KMS-11 (cell line): ENCODE measurements at regions not wholly inside any gene's neighbourhood (a gene's known extent, or its start where the extent isn't known, plus 50 kb on each side); places are given as distances from the start of the nearest gene placed in this dataset.

ENCODE experiments used
- H2AFZ ChIP-seq: fragments of 200-600 bp; sonication (generic); 2 replicates; pipeline ENCODE4 v1.6.1; 2016; ENCODE audit warnings: antibody characterized with exemption, mixed run types, low read depth
- H3K27ac ChIP-seq: fragments of 200-600 bp; sonication (generic); 2 replicates; pipeline ENCODE4 v1.6.1; 2016; ENCODE audit warnings: mild to moderate bottlenecking, mixed run types
- H3K27me3 ChIP-seq: fragments of 200-600 bp; sonication (generic); 2 replicates; pipeline ENCODE4 v1.6.1; 2017; ENCODE audit warnings: mild to moderate bottlenecking, low read depth, mixed run types, moderate library complexity; ENCODE audit not compliant: insufficient read depth
- H3K36me3 ChIP-seq: fragments of 200-600 bp; sonication (generic); 2 replicates; pipeline ENCODE4 v1.6.1; 2017; ENCODE audit warnings: mild to moderate bottlenecking, mixed run types; ENCODE audit not compliant: insufficient read depth
- H3K4me1 ChIP-seq: fragments of 200-600 bp; sonication (generic); 2 replicates; pipeline ENCODE4 v1.6.1; 2016; ENCODE audit warnings: mild to moderate bottlenecking, low read depth, mixed run types; ENCODE audit not compliant: poor library complexity, severe bottlenecking
- H3K4me2 ChIP-seq: fragments of 200-600 bp; sonication (generic); 2 replicates; pipeline ENCODE4 v1.7.0; 2016; ENCODE audit warnings: mild to moderate bottlenecking, mixed run types
- H3K4me3 ChIP-seq: fragments of 200-600 bp; sonication (generic); IDR thresholded peaks from 2 replicates; pipeline ENCODE4 v1.6.1; 2017; ENCODE audit warnings: low read depth, low read length, mixed read lengths; ENCODE audit not compliant: insufficient read depth
- H3K79me2 ChIP-seq: fragments of 200-600 bp; sonication (generic); 2 replicates; pipeline ENCODE4 v1.6.1; 2016; ENCODE audit warnings: low read depth, mixed run types; ENCODE audit not compliant: insufficient read depth
- H3K9ac ChIP-seq: fragments of 200-600 bp; sonication (generic); 2 replicates; pipeline ENCODE4 v1.6.1; 2016; ENCODE audit warnings: mild to moderate bottlenecking, mixed run types
- H4K20me1 ChIP-seq: fragments of 200-600 bp; sonication (generic); 2 replicates; pipeline ENCODE4 v1.6.1; 2016; ENCODE audit warnings: mild to moderate bottlenecking, mixed run types; ENCODE audit not compliant: insufficient read depth
- CTCF ChIP-seq: fragments of 200-600 bp; sonication (generic); conservative IDR thresholded peaks from 2 replicates; pipeline ENCODE4 v1.6.1; 2017; ENCODE audit warnings: low read depth, mild to moderate bottlenecking, antibody characterized with exemption, low read length, moderate library complexity, mixed read lengths

- no peaks in the 10 kb centered on the region for H3K4me1 ChIP-seq
- H3K4me2 ChIP-seq: no peak overlapping the region
- no peaks in the 10 kb centered on the region for H3K27me3 ChIP-seq
- H3K9ac ChIP-seq: no peak overlapping the region
- no peak overlapping the region for H2AFZ ChIP-seq
- no peak overlapping the region for H3K27ac ChIP-seq
- TF ChIP-seq CTCF: no peak
- no peaks in the 10 kb centered on the region for H4K20me1 ChIP-seq
- no peaks in the 10 kb centered on the region for H3K36me3 ChIP-seq
- no peak overlapping the region for H3K4me3 ChIP-seq
- no peaks in the 10 kb centered on the region for H3K79me2 ChIP-seq
Observed at GRCh38 chr2:57575700-57576268, 470.8 kb upstream of the VRK2 start.

GRCh38 chr2:57576983-57577382 is 469.6 kb upstream of the VRK2 start:
- no peaks in the 10 kb centered on the region for H3K27me3 ChIP-seq
- TF ChIP-seq CTCF: no peak
- H2AFZ ChIP-seq: no peak overlapping the region
- H3K4me1 ChIP-seq: no peaks in the 10 kb centered on the region
- H3K27ac ChIP-seq: no peak overlapping the region
- H3K9ac ChIP-seq: no peak overlapping the region
- H3K4me2 ChIP-seq: no peak overlapping the region
- H3K79me2 ChIP-seq: no peaks in the 10 kb centered on the region
- no peaks in the 10 kb centered on the region for H4K20me1 ChIP-seq
- no peaks in the 10 kb centered on the region for H3K36me3 ChIP-seq
- no peak overlapping the region for H3K4me3 ChIP-seq

GRCh38 chr2:57597940-57598339 is 448.7 kb upstream of the VRK2 start:
- no peak for TF ChIP-seq CTCF
- Histone ChIP-seq H3K4me2 (no peak overlapping the region), H3K4me1 (no peaks in the 10 kb centered on the region), H3K9ac (no peak overlapping the region), H3K27me3 (no peaks in the 10 kb centered on the region), H3K4me3 (no peak overlapping the region), H4K20me1 (no peaks in the 10 kb centered on the region), H3K36me3 (no peaks in the 10 kb centered on the region), H3K79me2 (no peaks in the 10 kb centered on the region), H3K27ac (no peak overlapping the region), H2AFZ (no peak overlapping the region)

GRCh38 chr2:57598551-57598950 is 448.1 kb upstream of the VRK2 start:
- Histone ChIP-seq H3K27me3 (no peaks in the 10 kb centered on the region), H3K79me2 (no peaks in the 10 kb centered on the region), H3K36me3 (no peaks in the 10 kb centered on the region), H3K27ac (no peak overlapping the region), H4K20me1 (no peaks in the 10 kb centered on the region), H2AFZ (no peak overlapping the region), H3K9ac (no peak overlapping the region), H3K4me1 (no peaks in the 10 kb centered on the region), H3K4me2 (no peak overlapping the region), H3K4me3 (no peak overlapping the region)
- no peak for TF ChIP-seq CTCF
